RWPE1 (cell line): ENCODE measurements at regions not wholly inside any gene's neighbourhood (a gene's known extent, or its start where the extent isn't known, plus 50 kb on each side); places are given as distances from the start of the nearest gene placed in this dataset.

Experiments
- CTCF ChIA-PET: fragments of 350-600 bp; sonication (Branson Sonifier 250); formaldehyde crosslinking; extraction: SDS; loops from one replicate; lab custom pipeline; 2021; lab: Yijun Ruan, JAX
- POLR2A ChIA-PET: fragments of 400-600 bp; formaldehyde crosslinking; extraction: SDS; loops from one replicate; lab custom pipeline; 2020; ENCODE audit warnings: antibody characterized with exemption; ENCODE audit not compliant: low non-redundant PET; lab: Yijun Ruan, JAX
- DNase-seq: peaks from one replicate; pipeline ENCODE4 v3.0.0; 2012; ENCODE audit warnings: low spot score
- H3K27ac ChIP-seq: fragments of 450-650 bp; 2 replicates; pipeline ENCODE4 v1.5.1; 2017
- TF ChIP-seq, protein P1 (sequence below): fragments of 450-650 bp; conservative IDR thresholded peaks from 2 replicates; pipeline ENCODE4 v1.5.1; 2017; ENCODE audit warnings: low read depth, mild to moderate bottlenecking

DNA sequence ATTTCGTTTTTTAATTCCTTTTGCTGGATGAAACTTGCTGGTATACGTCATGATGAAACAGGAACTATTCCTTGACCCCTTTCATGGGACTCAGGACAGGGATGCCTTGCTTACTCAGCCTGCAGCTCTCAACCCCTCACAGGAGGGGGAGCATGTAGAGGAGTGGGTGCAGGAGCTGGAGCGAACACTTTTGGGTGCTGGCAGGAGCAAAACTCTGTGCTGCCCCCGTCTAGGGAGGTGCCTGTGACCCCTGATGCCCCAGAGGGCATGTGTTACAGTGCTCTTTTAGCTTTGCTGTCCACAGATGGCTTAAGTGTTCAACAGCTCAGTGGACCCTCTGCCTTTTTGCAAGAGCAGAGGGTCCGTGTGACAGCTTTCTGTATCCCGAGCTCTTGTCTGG is 56.8 kb upstream of the TEX13C start:
- TF ChIP-seq, protein P1, sequence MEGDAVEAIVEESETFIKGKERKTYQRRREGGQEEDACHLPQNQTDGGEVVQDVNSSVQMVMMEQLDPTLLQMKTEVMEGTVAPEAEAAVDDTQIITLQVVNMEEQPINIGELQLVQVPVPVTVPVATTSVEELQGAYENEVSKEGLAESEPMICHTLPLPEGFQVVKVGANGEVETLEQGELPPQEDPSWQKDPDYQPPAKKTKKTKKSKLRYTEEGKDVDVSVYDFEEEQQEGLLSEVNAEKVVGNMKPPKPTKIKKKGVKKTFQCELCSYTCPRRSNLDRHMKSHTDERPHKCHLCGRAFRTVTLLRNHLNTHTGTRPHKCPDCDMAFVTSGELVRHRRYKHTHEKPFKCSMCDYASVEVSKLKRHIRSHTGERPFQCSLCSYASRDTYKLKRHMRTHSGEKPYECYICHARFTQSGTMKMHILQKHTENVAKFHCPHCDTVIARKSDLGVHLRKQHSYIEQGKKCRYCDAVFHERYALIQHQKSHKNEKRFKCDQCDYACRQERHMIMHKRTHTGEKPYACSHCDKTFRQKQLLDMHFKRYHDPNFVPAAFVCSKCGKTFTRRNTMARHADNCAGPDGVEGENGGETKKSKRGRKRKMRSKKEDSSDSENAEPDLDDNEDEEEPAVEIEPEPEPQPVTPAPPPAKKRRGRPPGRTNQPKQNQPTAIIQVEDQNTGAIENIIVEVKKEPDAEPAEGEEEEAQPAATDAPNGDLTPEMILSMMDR, result no peak
- ChIA-PET CTCF (no interaction called here), POLR2A (no interaction called here)
- DNase-seq, result no peak
- H3K27ac ChIP-seq, result no peak overlapping the region

DNA sequence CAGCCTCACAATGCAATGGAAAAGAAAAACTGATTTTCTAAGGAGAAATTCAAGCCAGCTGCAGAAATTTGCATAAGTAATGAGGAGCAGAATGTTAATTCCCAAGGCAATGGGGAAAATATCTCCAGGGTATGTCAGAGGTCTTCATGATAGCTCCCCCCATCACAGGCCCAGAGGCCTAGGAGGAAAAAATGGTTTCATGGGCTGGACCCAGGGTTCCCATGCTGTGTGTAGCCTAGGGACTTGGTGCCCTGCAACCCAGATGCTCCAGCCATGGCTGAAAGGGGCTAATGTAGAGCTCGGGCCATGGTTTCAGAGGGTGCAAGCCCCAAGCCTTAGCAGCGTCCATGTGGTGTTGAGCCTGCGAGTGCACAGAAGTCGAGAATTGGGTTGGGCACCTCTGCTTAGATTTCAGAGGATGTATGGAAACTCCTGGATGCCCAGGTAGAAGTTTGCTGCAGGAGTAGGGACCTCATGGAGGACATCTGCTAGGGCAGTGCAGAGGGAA is 53.5 kb upstream of the TEX13C start:
- ChIA-PET POLR2A (no interaction called here), CTCF (interaction anchor here (0.5 kb wide), 1 partner anchor 55 kb away, joined by 4 read pairs; no protein-coding TSS in a partner anchor)
- TF ChIP-seq, protein P1, result no peak
- H3K27ac ChIP-seq, result no peak overlapping the region
- DNase-seq, result no peak
